Nephron (organoid): ENCODE measurements at regions not wholly inside any gene's neighbourhood (a gene's known extent, or its start where the extent isn't known, plus 50 kb on each side); places are given as distances from the start of the nearest gene placed in this dataset.

Source experiments
- H3K27ac Mint-ChIP-seq, 3 experiments: 2 replicates each; pipeline ENCODE4 v1.8.0; 2020; ENCODE audit warnings: mixed read lengths in 3 of 3, mild to moderate bottlenecking in 2 of 3, moderate library complexity in 1 of 3
- H3K27me3 Mint-ChIP-seq: 2 replicates; pipeline ENCODE4 v1.8.0; 2021; ENCODE audit warnings: low read depth, mild to moderate bottlenecking, moderate library complexity, mixed read lengths
- H3K36me3 Mint-ChIP-seq: 2 replicates; pipeline ENCODE4 v1.8.0; 2020; ENCODE audit warnings: low read depth, mixed read lengths
- H3K4me1 Mint-ChIP-seq: 2 replicates; pipeline ENCODE4 v1.8.0; 2020; ENCODE audit warnings: mixed read lengths
- H3K4me3 Mint-ChIP-seq, 3 experiments: 2 replicates each; pipeline ENCODE4 v1.8.0; 2020; ENCODE audit warnings: mild to moderate bottlenecking in 3 of 3, mixed read lengths in 3 of 3, moderate library complexity in 2 of 3
- H3K9me3 Mint-ChIP-seq: 2 replicates; pipeline ENCODE4 v1.8.0; 2020; ENCODE audit warnings: mixed read lengths
- TF ChIP-seq, protein P1 (sequence below), 3 experiments: fragments of 200-600 bp; sonication (generic); IDR thresholded peaks; one replicate each; pipeline ENCODE4 v1.5.0; 2021; ENCODE audit warnings: antibody characterized with exemption in 3 of 3; ENCODE audit not compliant: unreplicated experiment in 3 of 3

DNA sequence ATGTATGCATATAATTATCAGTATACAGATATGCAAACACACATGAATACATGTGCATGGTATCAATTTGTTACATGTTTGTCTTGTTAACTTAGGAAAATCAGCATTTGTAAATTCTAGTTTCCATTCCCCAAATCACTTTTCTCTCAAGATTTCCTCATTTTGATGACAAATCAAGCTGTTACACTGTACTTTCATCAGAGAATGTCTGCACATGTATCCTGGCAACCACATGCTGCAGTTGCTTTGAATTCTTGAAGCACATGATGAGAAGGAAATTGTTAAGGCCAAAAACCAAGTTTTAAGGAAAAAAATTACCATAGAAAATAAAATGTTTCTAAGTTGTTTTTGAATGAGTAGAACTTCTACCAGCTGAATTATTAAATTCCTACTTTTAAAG lies 1834.5 kb downstream of the EFNA5 start:
- H3K4me3 Mint-ChIP-seq: no peak overlapping the region
- TF ChIP-seq, protein P1, sequence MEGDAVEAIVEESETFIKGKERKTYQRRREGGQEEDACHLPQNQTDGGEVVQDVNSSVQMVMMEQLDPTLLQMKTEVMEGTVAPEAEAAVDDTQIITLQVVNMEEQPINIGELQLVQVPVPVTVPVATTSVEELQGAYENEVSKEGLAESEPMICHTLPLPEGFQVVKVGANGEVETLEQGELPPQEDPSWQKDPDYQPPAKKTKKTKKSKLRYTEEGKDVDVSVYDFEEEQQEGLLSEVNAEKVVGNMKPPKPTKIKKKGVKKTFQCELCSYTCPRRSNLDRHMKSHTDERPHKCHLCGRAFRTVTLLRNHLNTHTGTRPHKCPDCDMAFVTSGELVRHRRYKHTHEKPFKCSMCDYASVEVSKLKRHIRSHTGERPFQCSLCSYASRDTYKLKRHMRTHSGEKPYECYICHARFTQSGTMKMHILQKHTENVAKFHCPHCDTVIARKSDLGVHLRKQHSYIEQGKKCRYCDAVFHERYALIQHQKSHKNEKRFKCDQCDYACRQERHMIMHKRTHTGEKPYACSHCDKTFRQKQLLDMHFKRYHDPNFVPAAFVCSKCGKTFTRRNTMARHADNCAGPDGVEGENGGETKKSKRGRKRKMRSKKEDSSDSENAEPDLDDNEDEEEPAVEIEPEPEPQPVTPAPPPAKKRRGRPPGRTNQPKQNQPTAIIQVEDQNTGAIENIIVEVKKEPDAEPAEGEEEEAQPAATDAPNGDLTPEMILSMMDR (IDR thresholded peaks at IDR 0.05; ENCODE audit: unreplicated experiment in 3 of 3): no peak
- no peaks in the 10 kb centered on the region for H3K27me3 Mint-ChIP-seq
- H3K36me3 Mint-ChIP-seq: no peaks in the 10 kb centered on the region
- no peak overlapping the region for H3K27ac Mint-ChIP-seq
- peaks cover 3% of the 10 kb centered on the region for H3K9me3 Mint-ChIP-seq
- no peaks in the 10 kb centered on the region for H3K4me1 Mint-ChIP-seq

DNA sequence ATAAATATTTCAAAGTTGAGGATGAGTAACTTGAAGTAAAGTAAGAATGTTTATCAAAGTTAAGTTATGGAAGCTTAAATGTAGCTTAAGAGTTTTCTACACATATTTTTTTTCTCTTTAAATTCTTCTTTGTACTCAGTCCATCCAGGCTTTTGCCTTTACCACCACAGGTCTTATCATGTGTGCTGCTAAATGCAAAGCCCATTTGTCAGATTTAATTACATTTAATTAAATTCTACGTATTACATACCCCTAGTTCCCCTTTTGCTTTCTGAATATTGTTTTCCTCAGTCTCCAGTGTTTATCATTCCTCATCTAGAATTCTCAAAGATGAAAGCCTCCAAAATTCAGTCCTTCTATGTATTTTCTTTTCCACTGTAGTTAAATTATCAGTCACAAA lies 1841.9 kb downstream of the EFNA5 start:
- Mint-ChIP-seq H3K27ac (no peak overlapping the region), H3K36me3 (no peaks in the 10 kb centered on the region), H3K4me3 (no peak overlapping the region), H3K4me1 (no peaks in the 10 kb centered on the region), H3K9me3 (no peaks in the 10 kb centered on the region), H3K27me3 (no peaks in the 10 kb centered on the region)
- TF ChIP-seq, protein P1 (IDR thresholded peaks at IDR 0.05; ENCODE audit: unreplicated experiment in 3 of 3): no peak

DNA sequence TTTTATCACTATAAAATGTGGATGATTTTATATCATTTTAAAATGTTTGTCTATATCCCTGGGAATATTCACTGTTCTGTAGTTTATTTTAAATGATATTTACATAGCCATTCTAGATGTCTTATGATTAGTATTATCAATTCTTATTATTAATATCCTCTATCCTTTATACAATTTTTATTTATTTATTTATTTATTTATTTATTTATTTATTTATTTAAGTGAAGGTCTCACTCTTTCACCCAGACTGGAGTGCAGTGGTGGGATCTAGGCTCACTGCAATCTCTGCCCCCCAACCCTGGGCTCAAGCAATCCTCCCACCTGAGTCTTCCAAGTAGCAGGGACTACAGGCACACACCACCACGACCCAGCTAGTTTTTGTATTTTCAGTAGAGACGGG lies 1848.9 kb downstream of the EFNA5 start:
- TF ChIP-seq, protein P1 (IDR thresholded peaks at IDR 0.05; ENCODE audit: unreplicated experiment in 3 of 3): no peak
- H3K9me3 Mint-ChIP-seq: no peaks in the 10 kb centered on the region
- no peaks in the 10 kb centered on the region for H3K27me3 Mint-ChIP-seq
- no peak overlapping the region for H3K4me3 Mint-ChIP-seq
- H3K36me3 Mint-ChIP-seq: no peaks in the 10 kb centered on the region
- no peak overlapping the region for H3K27ac Mint-ChIP-seq
- no peaks in the 10 kb centered on the region for H3K4me1 Mint-ChIP-seq

DNA sequence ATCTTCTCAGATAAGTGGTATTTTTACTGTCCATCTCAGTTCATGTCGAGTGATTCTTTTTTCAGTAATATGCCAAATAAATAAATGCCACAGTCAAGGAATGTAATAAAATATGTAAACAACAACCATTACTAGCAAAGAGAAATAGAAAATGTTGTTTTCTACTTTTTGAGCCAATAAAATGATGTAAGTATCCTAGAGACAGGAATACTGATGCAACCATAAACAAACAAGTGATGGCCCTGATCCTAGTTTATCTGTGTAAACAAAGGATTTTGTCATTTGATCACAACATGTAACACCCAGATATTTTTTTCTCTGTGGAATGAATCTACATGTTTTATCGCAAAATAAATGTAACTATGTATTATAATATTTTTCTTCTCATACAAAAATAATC lies 1852.8 kb downstream of the EFNA5 start:
- Mint-ChIP-seq H3K27ac (no peak overlapping the region), H3K4me1 (no peaks in the 10 kb centered on the region), H3K4me3 (no peak overlapping the region), H3K36me3 (no peaks in the 10 kb centered on the region), H3K27me3 (no peaks in the 10 kb centered on the region), H3K9me3 (no peaks in the 10 kb centered on the region)
- TF ChIP-seq, protein P1 (IDR thresholded peaks at IDR 0.05; ENCODE audit: unreplicated experiment in 3 of 3): no peak

DNA sequence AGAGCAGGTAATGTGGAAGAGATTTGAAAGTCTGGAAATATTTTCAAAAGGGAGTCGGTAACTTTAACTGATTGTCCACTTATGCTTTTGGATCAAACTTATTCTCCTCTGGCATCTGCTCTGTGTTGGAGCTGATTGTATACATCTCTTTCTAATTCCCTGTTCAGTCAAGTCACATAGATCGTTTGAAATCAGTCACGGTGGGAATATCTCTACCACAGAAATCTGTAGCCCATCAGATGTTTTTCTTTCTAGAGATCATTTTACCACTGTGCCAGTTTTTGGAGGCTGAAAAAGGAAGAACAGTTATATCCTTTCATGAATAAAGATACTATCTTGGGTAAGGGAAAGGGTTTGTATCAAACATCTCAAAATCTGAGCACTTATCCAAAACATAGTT lies 1853.3 kb downstream of the EFNA5 start:
- Mint-ChIP-seq H3K4me1 (peaks cover 5% of the 10 kb centered on the region), H3K36me3 (no peaks in the 10 kb centered on the region), H3K27ac (no peak overlapping the region), H3K9me3 (no peaks in the 10 kb centered on the region), H3K27me3 (no peaks in the 10 kb centered on the region), H3K4me3 (no peak overlapping the region)
- TF ChIP-seq, protein P1 (IDR thresholded peaks at IDR 0.05; ENCODE audit: unreplicated experiment in 3 of 3): no peak

DNA sequence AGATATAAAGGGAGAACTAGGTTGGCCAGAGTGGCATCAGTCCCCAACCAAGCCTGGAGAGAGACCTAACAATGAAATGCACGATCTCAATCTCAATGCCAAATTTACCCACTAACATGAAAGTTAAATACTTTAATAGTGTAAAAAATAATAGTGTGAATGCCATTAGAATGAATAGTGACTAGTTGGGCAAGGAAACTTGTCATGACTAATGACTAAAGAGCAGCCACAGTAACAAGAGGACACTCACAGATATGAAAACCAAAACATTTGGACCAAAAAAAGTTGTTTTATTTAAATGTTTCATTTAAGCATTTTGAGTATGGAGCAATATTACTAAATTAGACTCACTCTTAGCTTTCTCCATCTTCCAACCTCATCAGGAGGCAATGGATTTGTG lies 1853.8 kb downstream of the EFNA5 start:
- Mint-ChIP-seq H3K4me1 (peaks cover 9% of the 10 kb centered on the region), H3K27ac (no peak overlapping the region), H3K27me3 (no peaks in the 10 kb centered on the region), H3K9me3 (no peaks in the 10 kb centered on the region), H3K4me3 (no peak overlapping the region), H3K36me3 (no peaks in the 10 kb centered on the region)
- TF ChIP-seq, protein P1 (IDR thresholded peaks at IDR 0.05; ENCODE audit: unreplicated experiment in 3 of 3): no peak
